Neural cell (in vitro differentiated cells): ENCODE measurements at regions not wholly inside any gene's neighbourhood (a gene's known extent, or its start where the extent isn't known, plus 50 kb on each side); places are given as distances from the start of the nearest gene placed in this dataset.

ENCODE experiments used
- H2AFZ ChIP-seq: fragments of 200-600, 300-800 bp; sonication (generic), shearing (Covaris generic); 2 replicates; pipeline ENCODE4 v1.6.0; 2014; ENCODE audit warnings: low read depth, mild to moderate bottlenecking, antibody characterized with exemption, low read length, moderate library complexity
- H3F3A ChIP-seq: fragments of 200-600 bp; shearing (Covaris generic); 2 replicates; pipeline ENCODE4 v1.6.1; 2016; ENCODE audit warnings: mild to moderate bottlenecking, moderate library complexity, mixed read lengths, antibody characterized with exemption, low read length; ENCODE audit not compliant: insufficient read depth, poor library complexity, severe bottlenecking
- H3K27ac ChIP-seq: fragments of 200-600, 300-800 bp; sonication (generic), shearing (Covaris generic); 2 replicates; pipeline ENCODE4 v1.5.1; 2014; ENCODE audit warnings: mild to moderate bottlenecking, low read length, moderate library complexity
- H3K27me3 ChIP-seq: fragments of 300-800, 200-600 bp; sonication (generic), shearing (Covaris generic); 2 replicates; pipeline ENCODE4 v1.6.0; 2014; ENCODE audit warnings: mild to moderate bottlenecking, low read depth, low read length, moderate library complexity; ENCODE audit not compliant: insufficient read depth
- H3K36me3 ChIP-seq: fragments of 300-800, 200-600 bp; sonication (generic), shearing (Covaris generic); 2 replicates; pipeline ENCODE4 v1.5.1; 2014; ENCODE audit warnings: mild to moderate bottlenecking, antibody characterized with exemption, low read length, moderate library complexity; ENCODE audit not compliant: insufficient read depth
- H3K4me2 ChIP-seq: fragments of 300-800, 200-600 bp; sonication (generic), shearing (Covaris generic); 2 replicates; pipeline ENCODE4 v1.6.0; 2014; ENCODE audit warnings: mild to moderate bottlenecking, low read length
- H3K4me3 ChIP-seq: fragments of 300-800, 200-600 bp; sonication (generic), shearing (Covaris generic); 2 replicates; pipeline ENCODE4 v1.5.1; 2014; ENCODE audit warnings: mild to moderate bottlenecking, low read length, moderate library complexity
- H3K79me2 ChIP-seq: fragments of 200-600 bp; shearing (Covaris generic); replicated peaks from 2 replicates; pipeline ENCODE4 v1.6.0; 2014; ENCODE audit warnings: mild to moderate bottlenecking, low read length, moderate library complexity; ENCODE audit not compliant: insufficient read depth
- H3K9ac ChIP-seq: fragments of 300-800, 200-600 bp; sonication (generic), shearing (Covaris generic); 2 replicates; pipeline ENCODE4 v1.6.1; 2016; ENCODE audit warnings: mild to moderate bottlenecking, low read length, mixed read lengths
- H3K9me2 ChIP-seq: fragments of 200-600 bp; shearing (Covaris generic); 2 replicates; pipeline ENCODE4 v1.6.1; 2016; ENCODE audit warnings: mild to moderate bottlenecking, low read length, mixed read lengths; ENCODE audit not compliant: insufficient read depth
- H3K9me3 ChIP-seq: fragments of 200-600, 300-800 bp; sonication (generic), shearing (Covaris generic); 2 replicates; pipeline ENCODE4 v1.6.1; 2016; ENCODE audit warnings: mild to moderate bottlenecking, mixed run types, low read length, moderate library complexity, mixed read lengths
- H4K20me1 ChIP-seq: fragments of 200-600 bp; shearing (Covaris generic); 2 replicates; pipeline ENCODE4 v1.6.1; 2016; ENCODE audit warnings: mild to moderate bottlenecking, mixed run types; ENCODE audit not compliant: insufficient read depth
- CTCF ChIP-seq: fragments of 450-650 bp; IDR thresholded peaks from 2 replicates; pipeline ENCODE4 v1.5.1; 2014; ENCODE audit warnings: antibody characterized with exemption, mild to moderate bottlenecking, moderate library complexity; ENCODE audit not compliant: poor library complexity, severe bottlenecking
- EP300 ChIP-seq: fragments of 450-650 bp; conservative IDR thresholded peaks from 2 replicates; pipeline ENCODE4 v1.6.1; 2014; ENCODE audit warnings: antibody characterized with exemption, mild to moderate bottlenecking, moderate library complexity; ENCODE audit not compliant: poor library complexity, severe bottlenecking
- EZH2 ChIP-seq: fragments of 200-600, 300-800 bp; shearing (Covaris generic), sonication (generic); IDR thresholded peaks from 2 replicates; pipeline ENCODE4 v1.6.1; 2014; ENCODE audit warnings: antibody characterized with exemption, low read length, borderline replicate concordance, mild to moderate bottlenecking; ENCODE audit not compliant: insufficient read depth, poor library complexity, severe bottlenecking
- MXI1 ChIP-seq: fragments of 450-650 bp; conservative IDR thresholded peaks from 2 replicates; pipeline ENCODE4 v1.6.1; 2014; ENCODE audit warnings: antibody characterized with exemption, mild to moderate bottlenecking; ENCODE audit not compliant: poor library complexity, severe bottlenecking
- POLR2AphosphoS5 ChIP-seq: IDR thresholded peaks from 2 replicates; pipeline ENCODE4 v1.6.1; 2012
- RAD21 ChIP-seq: fragments of 450-650 bp; conservative IDR thresholded peaks from 2 replicates; pipeline ENCODE4 v1.6.1; 2014; ENCODE audit warnings: antibody characterized with exemption, mild to moderate bottlenecking, moderate library complexity
- REST ChIP-seq: IDR thresholded peaks from 2 replicates; pipeline ENCODE4 v1.6.1; 2012; ENCODE audit warnings: borderline replicate concordance
- SMC3 ChIP-seq: fragments of 450-650 bp; conservative IDR thresholded peaks from 2 replicates; pipeline ENCODE4 v1.6.1; 2014; ENCODE audit warnings: antibody characterized with exemption, mild to moderate bottlenecking, moderate library complexity; ENCODE audit not compliant: poor library complexity
- TAF1 ChIP-seq: IDR thresholded peaks from 2 replicates; pipeline ENCODE4 v1.6.1; 2012; ENCODE audit warnings: low read depth

GRCh38 chr3:174342941-174343501, 516.1 kb upstream of the NAALADL2 start:
- TF ChIP-seq CTCF (no peak), EZH2 (no peak), POLR2AphosphoS5 (peak; percentile 26), RAD21 (no peak), TAF1 (no peak), REST (no peak)
- H3K4me3 ChIP-seq, result no peak overlapping the region
- H3K4me2 ChIP-seq, result no peak overlapping the region

GRCh38 chr3:174346141-174346540, 513.0 kb upstream of the NAALADL2 start:
- Histone ChIP-seq H3K4me2 (no peak overlapping the region), H3K79me2 (no peaks in the 10 kb centered on the region), H3F3A (no peaks in the 10 kb centered on the region), H3K9me3 (peaks cover 4% of the 10 kb centered on the region), H2AFZ (no peak overlapping the region), H3K4me3 (no peak overlapping the region), H3K36me3 (no peaks in the 10 kb centered on the region), H3K27ac (no peak overlapping the region), H3K27me3 (no peaks in the 10 kb centered on the region), H3K9me2 (no peaks in the 10 kb centered on the region), H3K9ac (no peak overlapping the region), H4K20me1 (no peaks in the 10 kb centered on the region)
- TF ChIP-seq RAD21, result no peak

More at GRCh38 chr3:174342941-174343501, 516.1 kb upstream of the NAALADL2 start:
- Histone ChIP-seq H3K36me3 (no peaks in the 10 kb centered on the region), H3K9me3 (no peaks in the 10 kb centered on the region), H3K27me3 (no peaks in the 10 kb centered on the region), H4K20me1 (no peaks in the 10 kb centered on the region), H3K9me2 (no peaks in the 10 kb centered on the region), H3F3A (no peaks in the 10 kb centered on the region), H2AFZ (no peak overlapping the region), H3K27ac (no peak overlapping the region), H3K79me2 (no peaks in the 10 kb centered on the region), H3K9ac (no peak overlapping the region)

- Histone ChIP-seq H3K79me2 (no peaks in the 10 kb centered on the region), H3K27ac (no peak overlapping the region), H3K4me3 (no peak overlapping the region), H2AFZ (no peak overlapping the region), H3K36me3 (no peaks in the 10 kb centered on the region), H3K9ac (no peak overlapping the region), H3K4me2 (no peak overlapping the region), H3F3A (no peaks in the 10 kb centered on the region), H3K9me2 (no peaks in the 10 kb centered on the region), H4K20me1 (no peaks in the 10 kb centered on the region), H3K9me3 (peaks cover 4% of the 10 kb centered on the region), H3K27me3 (no peaks in the 10 kb centered on the region)
- TF ChIP-seq CTCF (no peak), TAF1 (no peak), SMC3 (no peak), POLR2AphosphoS5 (no peak), EZH2 (no peak), EP300 (no peak), RAD21 (no peak), MXI1 (no peak), REST (no peak)
These were observed 512.6 kb upstream of the NAALADL2 start for GRCh38 chr3:174346571-174346970.
